Loucy (cell line): ENCODE measurements at regions not wholly inside any gene's neighbourhood (a gene's known extent, or its start where the extent isn't known, plus 50 kb on each side); places are given as distances from the start of the nearest gene placed in this dataset.

Experiments used
- EZH2phosphoT487 ChIP-seq: fragments of 200-600 bp; IDR thresholded peaks from 2 replicates; pipeline ENCODE4 v1.6.1; 2018; ENCODE audit warnings: antibody characterized with exemption, mild to moderate bottlenecking, moderate library complexity, borderline replicate concordance
- TF ChIP-seq, protein P1 (sequence below): fragments of 200-600 bp; sonication (generic); conservative IDR thresholded peaks from 2 replicates; pipeline ENCODE4 v1.5.1; 2014; ENCODE audit warnings: mild to moderate bottlenecking, antibody characterized with exemption, low read length

DNA sequence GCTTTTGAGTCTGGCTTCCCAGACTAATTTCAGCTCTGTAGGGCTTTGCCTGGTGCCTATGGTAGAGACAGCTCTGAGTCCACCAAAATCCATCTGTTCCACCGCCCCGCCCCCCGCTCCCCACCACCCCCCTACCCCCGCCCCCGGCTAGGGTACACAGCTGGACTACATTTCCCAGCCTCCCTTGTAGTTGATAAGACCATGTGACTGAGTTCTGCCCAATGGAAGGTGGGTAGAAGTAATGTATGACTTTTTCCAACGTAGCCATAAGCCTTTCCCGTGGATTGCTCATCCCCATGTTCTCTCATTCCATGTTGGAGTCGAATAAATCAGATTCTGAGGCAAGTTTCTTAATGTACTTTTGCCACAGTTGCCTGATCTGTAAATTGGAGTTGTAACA lies 786.7 kb upstream of the EEF2KMT start:
- TF ChIP-seq, protein P1, sequence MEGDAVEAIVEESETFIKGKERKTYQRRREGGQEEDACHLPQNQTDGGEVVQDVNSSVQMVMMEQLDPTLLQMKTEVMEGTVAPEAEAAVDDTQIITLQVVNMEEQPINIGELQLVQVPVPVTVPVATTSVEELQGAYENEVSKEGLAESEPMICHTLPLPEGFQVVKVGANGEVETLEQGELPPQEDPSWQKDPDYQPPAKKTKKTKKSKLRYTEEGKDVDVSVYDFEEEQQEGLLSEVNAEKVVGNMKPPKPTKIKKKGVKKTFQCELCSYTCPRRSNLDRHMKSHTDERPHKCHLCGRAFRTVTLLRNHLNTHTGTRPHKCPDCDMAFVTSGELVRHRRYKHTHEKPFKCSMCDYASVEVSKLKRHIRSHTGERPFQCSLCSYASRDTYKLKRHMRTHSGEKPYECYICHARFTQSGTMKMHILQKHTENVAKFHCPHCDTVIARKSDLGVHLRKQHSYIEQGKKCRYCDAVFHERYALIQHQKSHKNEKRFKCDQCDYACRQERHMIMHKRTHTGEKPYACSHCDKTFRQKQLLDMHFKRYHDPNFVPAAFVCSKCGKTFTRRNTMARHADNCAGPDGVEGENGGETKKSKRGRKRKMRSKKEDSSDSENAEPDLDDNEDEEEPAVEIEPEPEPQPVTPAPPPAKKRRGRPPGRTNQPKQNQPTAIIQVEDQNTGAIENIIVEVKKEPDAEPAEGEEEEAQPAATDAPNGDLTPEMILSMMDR: no peak
- no peak for TF ChIP-seq EZH2phosphoT487
